Activated CD8-positive, alpha-beta memory T cell treated with anti-CD3 and anti-CD28 coated beads, Interleukin-2, amount 10 ng/mL, durations not matched to agents 7 days and 5 days (primary cell): ENCODE measurements at regions not wholly inside any gene's neighbourhood (a gene's known extent, or its start where the extent isn't known, plus 50 kb on each side); places are given as distances from the start of the nearest gene placed in this dataset.

Experiments
- ATAC-seq: fragments of 150-1000 bp; cut with Tn5 transposase; one replicate; pipeline ENCODE4 v1.10.0; 2021; ENCODE audit warnings: moderate library complexity
- CTCF ChIA-PET: fragments of 350-600 bp; sonication (Branson Sonifier 250); formaldehyde crosslinking; loops from one replicate; lab custom pipeline; 2021; ENCODE audit warnings: antibody characterized with exemption; lab: Charles Lee
- DNase-seq: peaks from one replicate; pipeline ENCODE4 v3.0.0-alpha.2; 2020
- H3K27ac Mint-ChIP-seq: one replicate; pipeline ENCODE4 v1.8.0; 2021; ENCODE audit warnings: mild to moderate bottlenecking, mixed read lengths
- H3K27me3 Mint-ChIP-seq: one replicate; pipeline ENCODE4 v1.8.0; 2021; ENCODE audit warnings: mixed read lengths
- H3K36me3 Mint-ChIP-seq: one replicate; pipeline ENCODE4 v1.8.0; 2021; ENCODE audit warnings: mild to moderate bottlenecking, mixed read lengths
- H3K4me1 Mint-ChIP-seq: one replicate; pipeline ENCODE4 v1.8.0; 2021; ENCODE audit warnings: mixed read lengths
- H3K4me3 Mint-ChIP-seq: one replicate; pipeline ENCODE4 v1.8.0; 2021; ENCODE audit warnings: mild to moderate bottlenecking, moderate library complexity, mixed read lengths
- H3K9me3 Mint-ChIP-seq: one replicate; pipeline ENCODE4 v1.8.0; 2022; ENCODE audit warnings: low read depth, mixed read lengths

DNA sequence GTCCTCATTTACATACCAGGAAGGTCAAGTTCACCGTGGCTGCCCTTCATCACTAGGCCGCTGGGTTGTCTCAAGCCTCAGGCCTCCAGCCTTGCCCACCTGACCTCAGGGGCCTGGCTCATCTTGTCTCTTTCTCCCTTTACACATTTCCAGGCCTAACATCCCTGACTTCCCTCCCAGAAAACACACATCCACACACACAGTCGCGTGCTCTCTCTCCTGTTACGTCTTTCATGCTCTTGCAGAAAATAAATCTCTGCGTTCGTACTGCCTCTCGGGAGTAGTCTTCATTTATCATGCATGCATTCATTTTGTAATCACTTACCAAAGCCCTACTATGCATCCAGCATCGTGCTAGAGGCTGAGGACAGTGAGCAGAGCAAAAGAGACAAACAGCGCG, 220.0 kb upstream of the PWP1 start:
- Mint-ChIP-seq H3K9me3 (no peaks in the 10 kb centered on the region), H3K4me1 (peaks cover 6% of the 10 kb centered on the region), H3K27ac (no peak overlapping the region), H3K36me3 (no peaks in the 10 kb centered on the region), H3K4me3 (no peak overlapping the region), H3K27me3 (no peaks in the 10 kb centered on the region)
- no peak for ATAC-seq
- CTCF ChIA-PET: no interaction called here
- DNase-seq: no peak

DNA sequence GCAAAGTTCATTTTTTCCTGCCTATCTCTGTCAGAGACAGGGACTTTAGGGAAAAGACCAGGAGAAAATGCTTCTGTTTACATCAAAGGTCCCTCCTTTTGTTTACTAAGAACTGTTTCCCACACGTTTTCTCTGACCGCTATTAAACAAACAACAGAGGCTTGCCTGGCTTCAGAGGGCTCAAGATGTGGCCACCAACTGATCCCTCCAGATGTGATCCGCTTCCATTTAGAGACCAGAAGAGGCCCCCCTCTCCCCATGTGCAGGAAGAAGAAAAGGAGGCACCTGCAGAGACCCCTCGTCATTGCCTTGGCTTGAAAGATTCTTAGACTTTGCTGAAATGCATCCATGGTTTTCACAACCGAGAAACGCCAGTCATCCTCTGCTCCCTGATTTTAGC, 217.9 kb upstream of the PWP1 start:
- CTCF ChIA-PET: interaction anchor here (0.9 kb wide), 1 partner anchor 12 kb away, joined by 4 read pairs; no protein-coding TSS in a partner anchor
- H3K36me3 Mint-ChIP-seq: no peaks in the 10 kb centered on the region
- no peak overlapping the region for H3K4me3 Mint-ChIP-seq
- no peak overlapping the region for H3K27ac Mint-ChIP-seq
- no peak for DNase-seq
- no peaks in the 10 kb centered on the region for H3K9me3 Mint-ChIP-seq
- no peak for ATAC-seq
- no peaks in the 10 kb centered on the region for H3K27me3 Mint-ChIP-seq
- H3K4me1 Mint-ChIP-seq: peaks cover 6% of the 10 kb centered on the region

DNA sequence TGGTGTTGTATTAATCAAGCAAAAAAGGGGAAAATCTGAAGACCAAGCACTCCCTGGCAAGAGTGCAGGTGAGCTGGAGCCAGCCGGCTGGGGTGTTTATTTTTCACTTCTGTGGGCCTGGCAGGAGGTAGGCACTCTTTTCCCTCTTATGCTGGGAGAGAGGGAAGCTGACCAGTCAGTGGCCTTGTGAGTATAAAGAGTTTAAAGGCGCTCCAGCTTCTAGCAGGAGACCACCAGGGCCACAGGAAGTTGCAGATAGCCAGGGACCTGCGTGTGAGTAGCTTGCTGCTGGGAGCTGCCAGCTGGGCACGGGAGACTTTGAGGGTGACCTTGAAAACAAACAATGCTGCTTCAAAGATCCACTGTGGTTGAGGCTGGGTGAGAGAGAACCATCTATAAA, 217.4 kb upstream of the PWP1 start:
- Mint-ChIP-seq H3K4me1 (peaks cover 6% of the 10 kb centered on the region), H3K9me3 (no peaks in the 10 kb centered on the region), H3K4me3 (no peak overlapping the region), H3K27ac (no peak overlapping the region), H3K36me3 (no peaks in the 10 kb centered on the region), H3K27me3 (no peaks in the 10 kb centered on the region)
- DNase-seq (no peak), ATAC-seq (no peak)
- CTCF ChIA-PET: interaction anchor here (0.9 kb wide), 1 partner anchor 13 kb away, joined by 4 read pairs; no protein-coding TSS in a partner anchor

DNA sequence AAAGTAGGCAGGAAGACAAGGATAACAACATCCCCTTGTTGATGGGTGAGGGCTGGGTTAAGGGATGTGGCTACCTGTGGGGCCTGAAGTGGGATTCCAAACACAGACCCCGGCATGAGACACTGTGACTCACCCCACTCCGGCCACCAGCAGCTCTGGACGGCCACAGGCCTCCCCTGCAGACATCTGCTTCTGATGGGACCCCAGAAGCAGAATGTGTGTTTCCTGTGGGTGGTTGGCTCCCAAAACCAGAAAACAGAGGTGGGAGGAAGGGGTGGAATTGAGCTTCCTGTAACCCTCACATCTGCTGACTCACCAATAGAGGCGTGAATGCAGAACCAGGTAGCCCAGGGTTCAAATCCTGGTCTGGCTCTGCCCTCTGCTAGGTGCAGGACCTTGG, 216.6 kb upstream of the PWP1 start:
- no peaks in the 10 kb centered on the region for H3K36me3 Mint-ChIP-seq
- DNase-seq (no peak), ATAC-seq (no peak)
- CTCF ChIA-PET: no interaction called here
- no peak overlapping the region for H3K27ac Mint-ChIP-seq
- H3K9me3 Mint-ChIP-seq: no peaks in the 10 kb centered on the region
- no peaks in the 10 kb centered on the region for H3K27me3 Mint-ChIP-seq
- H3K4me3 Mint-ChIP-seq: no peak overlapping the region
- H3K4me1 Mint-ChIP-seq: peaks cover 6% of the 10 kb centered on the region

DNA sequence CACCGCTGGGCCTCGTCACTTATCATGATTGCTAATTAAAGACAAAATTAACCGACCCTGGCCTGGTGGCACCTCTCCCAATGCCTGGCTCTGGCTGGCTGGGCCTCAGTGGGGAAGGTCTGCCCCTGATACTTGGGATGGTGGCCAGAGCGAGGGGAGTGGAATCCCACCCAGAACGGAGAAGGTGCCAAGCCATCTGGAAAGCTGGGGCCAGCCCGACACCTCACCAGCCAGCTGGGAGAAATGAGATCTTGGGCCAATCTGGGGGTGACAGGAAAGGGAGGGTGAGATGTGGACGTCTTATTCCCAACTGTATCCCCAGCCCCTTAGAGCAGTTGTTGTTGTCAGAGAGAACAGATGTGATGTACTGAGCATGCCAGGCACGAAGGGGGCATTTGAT, 215.0 kb upstream of the PWP1 start:
- Mint-ChIP-seq H3K4me1 (peaks cover 13% of the 10 kb centered on the region), H3K36me3 (no peaks in the 10 kb centered on the region), H3K4me3 (no peak overlapping the region), H3K27ac (no peak overlapping the region), H3K27me3 (no peaks in the 10 kb centered on the region), H3K9me3 (no peaks in the 10 kb centered on the region)
- CTCF ChIA-PET: no interaction called here
- ATAC-seq (no peak), DNase-seq (no peak)

DNA sequence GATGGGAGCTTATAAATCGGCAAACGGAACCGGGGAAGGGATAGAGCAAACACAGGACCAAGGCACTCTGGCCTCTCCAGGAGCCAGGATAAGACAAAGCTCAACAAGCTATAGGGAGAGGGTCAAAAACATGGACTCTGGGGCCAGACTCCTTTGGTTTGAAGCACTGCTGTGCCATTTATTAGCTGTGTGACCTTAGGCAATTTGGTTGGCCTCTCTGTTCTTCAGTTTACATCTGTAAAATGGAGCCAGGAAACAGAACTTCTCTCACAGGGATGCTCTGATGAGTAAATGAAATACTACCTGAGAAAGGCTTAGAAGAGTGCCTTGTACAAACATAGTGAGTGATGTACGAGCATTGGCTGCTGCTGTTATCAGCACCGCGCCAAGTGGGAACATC, 213.3 kb upstream of the PWP1 start:
- CTCF ChIA-PET: interaction anchor here (1.1 kb wide), 1 partner anchor 66 kb away, joined by 3 read pairs; no protein-coding TSS in a partner anchor
- no peak overlapping the region for H3K27ac Mint-ChIP-seq
- no peaks in the 10 kb centered on the region for H3K36me3 Mint-ChIP-seq
- no peak for ATAC-seq
- no peak for DNase-seq
- H3K27me3 Mint-ChIP-seq: no peaks in the 10 kb centered on the region
- no peaks in the 10 kb centered on the region for H3K9me3 Mint-ChIP-seq
- H3K4me1 Mint-ChIP-seq: peaks cover 14% of the 10 kb centered on the region
- no peak overlapping the region for H3K4me3 Mint-ChIP-seq

DNA sequence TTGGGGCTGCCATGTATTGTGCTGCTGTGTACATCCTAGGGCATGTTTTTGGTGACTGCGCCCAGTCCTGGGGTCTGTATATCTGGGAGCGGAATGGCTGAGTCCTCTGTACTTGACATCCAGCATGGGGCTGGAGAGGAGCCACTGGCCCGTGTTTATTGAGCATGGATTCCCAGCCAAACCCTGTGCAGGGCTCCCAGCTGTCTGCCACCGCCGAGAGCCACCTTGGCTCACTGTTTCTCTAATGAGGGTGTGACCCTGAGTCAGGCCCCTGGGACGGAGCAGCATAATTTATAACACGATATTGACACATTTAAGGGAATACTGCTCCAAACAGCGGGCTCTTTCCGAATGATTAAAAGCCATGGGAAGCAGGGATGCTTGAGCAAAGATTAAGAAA, 211.5 kb upstream of the PWP1 start:
- Mint-ChIP-seq H3K27me3 (no peaks in the 10 kb centered on the region), H3K4me1 (peaks cover 8% of the 10 kb centered on the region), H3K9me3 (no peaks in the 10 kb centered on the region), H3K4me3 (no peak overlapping the region), H3K36me3 (no peaks in the 10 kb centered on the region), H3K27ac (no peak overlapping the region)
- DNase-seq: no peak
- ATAC-seq: no peak
- CTCF ChIA-PET: no interaction called here

DNA sequence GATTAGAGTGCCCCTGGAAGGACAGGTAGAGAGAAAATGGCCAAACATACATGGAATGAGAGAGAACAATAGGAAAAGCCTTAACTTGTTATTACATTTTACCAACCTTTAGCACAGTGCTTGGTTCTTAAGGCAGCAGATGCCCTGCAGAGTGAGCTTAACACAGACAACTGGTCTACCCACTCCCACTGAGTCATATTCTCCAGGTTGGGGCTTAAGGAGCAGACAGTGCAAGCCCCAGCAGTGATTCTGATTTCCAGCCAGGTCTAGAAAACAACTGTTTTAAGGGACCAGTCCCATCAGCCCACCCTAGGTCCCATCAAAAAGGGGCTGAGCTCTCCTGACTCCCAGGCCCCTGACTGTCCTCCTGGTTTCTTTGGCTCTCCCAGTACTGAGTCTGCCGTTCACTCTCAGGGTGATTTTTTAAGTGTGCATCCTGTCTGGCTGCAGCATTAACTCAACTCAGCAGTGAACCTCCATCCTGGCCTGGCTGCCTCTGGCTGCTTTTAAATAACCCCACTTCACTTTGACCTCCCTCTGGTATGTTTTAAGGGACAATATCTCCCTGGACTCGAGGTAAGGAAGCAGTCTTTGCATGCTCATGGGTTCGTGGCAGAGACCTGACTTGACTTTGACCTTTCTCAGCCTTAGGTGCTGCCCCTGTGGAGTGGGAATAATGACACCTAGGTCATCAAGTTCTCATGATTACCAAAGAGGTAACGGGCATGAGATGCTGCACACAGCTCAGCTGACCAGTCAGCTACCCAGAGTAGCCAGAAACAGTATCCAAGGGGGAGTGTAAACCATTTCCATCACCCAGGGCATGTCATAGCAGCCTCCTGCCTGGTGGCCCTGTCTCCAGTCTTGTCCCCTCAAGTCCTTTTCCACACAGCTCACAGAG, 210.7 kb upstream of the PWP1 start:
- no peak overlapping the region for H3K27ac Mint-ChIP-seq
- H3K4me3 Mint-ChIP-seq: no peak overlapping the region

DNA sequence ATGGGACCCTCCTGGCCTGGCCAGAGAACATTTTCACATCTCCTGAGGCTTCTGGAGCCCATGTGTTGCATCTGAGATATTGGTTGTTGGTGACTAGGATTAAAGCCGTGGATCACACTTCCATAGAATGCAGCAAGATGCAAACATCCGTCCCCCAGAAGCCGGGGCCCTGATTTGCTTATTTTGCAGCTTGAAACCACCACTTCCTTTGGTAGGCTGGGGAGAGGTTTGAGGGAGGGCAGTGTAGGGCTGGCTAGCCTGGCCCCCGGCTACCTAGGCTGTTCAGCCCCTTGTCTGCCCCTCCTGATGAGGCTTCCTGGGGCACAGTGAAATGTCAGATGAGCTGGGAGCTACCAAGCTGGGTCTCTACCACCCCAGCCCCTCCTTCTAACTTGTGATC, 209.7 kb upstream of the PWP1 start:
- Mint-ChIP-seq H3K27me3 (no peaks in the 10 kb centered on the region), H3K27ac (no peak overlapping the region), H3K4me1 (peaks cover 8% of the 10 kb centered on the region), H3K36me3 (no peaks in the 10 kb centered on the region), H3K9me3 (no peaks in the 10 kb centered on the region), H3K4me3 (no peak overlapping the region)
- CTCF ChIA-PET: no interaction called here
- DNase-seq (no peak), ATAC-seq (no peak)

More for the DNA sequence above, 210.7 kb upstream of the PWP1 start:
- CTCF ChIA-PET: no interaction called here
- H3K4me1 Mint-ChIP-seq: peaks cover 8% of the 10 kb centered on the region
- H3K9me3 Mint-ChIP-seq: no peaks in the 10 kb centered on the region
- no peaks in the 10 kb centered on the region for H3K27me3 Mint-ChIP-seq
- H3K36me3 Mint-ChIP-seq: no peaks in the 10 kb centered on the region
- DNase-seq (no peak), ATAC-seq (no peak)

DNA sequence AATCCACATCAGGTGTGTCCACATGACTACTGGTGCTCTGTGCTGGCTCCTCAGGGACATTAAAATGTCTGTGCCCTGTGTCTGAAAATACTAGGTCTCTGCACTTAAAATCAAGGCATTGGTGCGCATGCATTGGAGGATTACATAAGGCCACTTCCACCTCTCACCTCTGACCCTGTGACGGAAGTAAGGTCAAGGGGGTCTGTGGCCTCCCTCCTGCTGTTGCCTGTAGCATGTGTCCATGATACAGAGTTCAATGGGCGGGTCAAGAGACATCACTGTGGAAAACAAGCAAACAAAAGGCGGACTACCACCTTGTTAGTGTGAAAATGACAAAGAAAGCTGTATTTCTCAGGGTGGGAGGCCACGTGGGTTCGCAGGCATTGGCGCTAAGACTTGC, 208.6 kb upstream of the PWP1 start:
- Mint-ChIP-seq H3K9me3 (no peaks in the 10 kb centered on the region), H3K27me3 (no peaks in the 10 kb centered on the region), H3K4me3 (no peak overlapping the region), H3K36me3 (no peaks in the 10 kb centered on the region), H3K4me1 (peaks cover 8% of the 10 kb centered on the region), H3K27ac (no peak overlapping the region)
- CTCF ChIA-PET: no interaction called here
- no peak for DNase-seq
- ATAC-seq: no peak

DNA sequence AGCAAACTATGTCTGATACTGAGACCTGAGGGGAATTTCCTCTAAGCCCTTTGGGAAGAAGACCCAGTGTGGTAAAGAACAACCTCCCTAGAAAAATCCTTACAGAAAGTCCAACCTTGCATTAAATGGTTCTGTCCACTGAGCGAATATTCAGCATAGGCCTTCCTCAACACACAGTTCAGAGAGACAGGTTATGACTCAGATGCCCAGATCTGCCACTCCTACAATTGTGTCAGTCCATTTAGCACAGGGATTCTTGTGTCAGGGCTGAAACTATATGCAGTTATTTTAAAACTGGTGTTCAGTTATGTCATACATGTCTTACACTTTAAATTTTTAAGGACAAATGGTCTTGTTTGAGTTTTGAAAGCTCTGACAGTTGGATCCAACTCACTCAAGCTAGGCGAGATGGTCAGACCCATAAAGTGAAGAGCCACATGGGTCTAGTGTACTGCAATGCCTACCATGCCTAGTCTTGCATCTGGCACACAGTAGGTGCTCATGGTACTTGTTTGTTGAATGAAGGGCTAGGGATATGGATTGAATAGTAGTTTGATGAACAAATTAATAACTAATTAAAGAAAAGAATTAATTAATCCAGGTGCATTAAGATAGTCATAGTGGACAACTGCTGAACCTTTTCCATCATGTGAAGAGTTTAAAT, 207.5 kb upstream of the PWP1 start:
- DNase-seq: no peak
- CTCF ChIA-PET: interaction anchor here (0.7 kb wide), 1 partner anchor 346 kb away, joined by 3 read pairs; no protein-coding TSS in a partner anchor
- Mint-ChIP-seq H3K9me3 (no peaks in the 10 kb centered on the region), H3K27me3 (no peaks in the 10 kb centered on the region), H3K4me3 (no peak overlapping the region), H3K27ac (no peak overlapping the region), H3K36me3 (no peaks in the 10 kb centered on the region), H3K4me1 (peaks cover 8% of the 10 kb centered on the region)
- ATAC-seq: no peak

DNA sequence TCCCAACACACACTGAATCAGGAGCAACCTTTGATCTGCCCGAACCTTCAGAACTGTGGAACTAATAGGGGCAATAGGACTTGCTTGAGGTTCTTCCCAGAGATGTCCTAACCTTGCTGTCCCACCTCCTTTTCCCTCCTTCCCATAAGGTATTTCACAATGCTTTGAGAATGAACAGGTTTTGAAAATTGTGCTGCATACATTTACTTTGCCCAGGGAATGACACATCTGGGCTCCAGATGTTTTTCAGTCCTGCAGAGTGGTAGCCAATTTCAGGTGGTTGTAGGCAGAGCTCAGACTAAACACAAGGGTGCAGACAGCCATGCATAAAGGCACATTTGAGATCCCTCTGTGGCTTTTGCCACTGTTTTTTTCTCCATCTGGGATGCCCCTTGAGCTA, 206.7 kb upstream of the PWP1 start:
- no peak overlapping the region for H3K27ac Mint-ChIP-seq
- CTCF ChIA-PET: interaction anchor here (0.7 kb wide), 1 partner anchor 347 kb away, joined by 3 read pairs; no protein-coding TSS in a partner anchor
- H3K4me1 Mint-ChIP-seq: peaks cover 8% of the 10 kb centered on the region

DNA sequence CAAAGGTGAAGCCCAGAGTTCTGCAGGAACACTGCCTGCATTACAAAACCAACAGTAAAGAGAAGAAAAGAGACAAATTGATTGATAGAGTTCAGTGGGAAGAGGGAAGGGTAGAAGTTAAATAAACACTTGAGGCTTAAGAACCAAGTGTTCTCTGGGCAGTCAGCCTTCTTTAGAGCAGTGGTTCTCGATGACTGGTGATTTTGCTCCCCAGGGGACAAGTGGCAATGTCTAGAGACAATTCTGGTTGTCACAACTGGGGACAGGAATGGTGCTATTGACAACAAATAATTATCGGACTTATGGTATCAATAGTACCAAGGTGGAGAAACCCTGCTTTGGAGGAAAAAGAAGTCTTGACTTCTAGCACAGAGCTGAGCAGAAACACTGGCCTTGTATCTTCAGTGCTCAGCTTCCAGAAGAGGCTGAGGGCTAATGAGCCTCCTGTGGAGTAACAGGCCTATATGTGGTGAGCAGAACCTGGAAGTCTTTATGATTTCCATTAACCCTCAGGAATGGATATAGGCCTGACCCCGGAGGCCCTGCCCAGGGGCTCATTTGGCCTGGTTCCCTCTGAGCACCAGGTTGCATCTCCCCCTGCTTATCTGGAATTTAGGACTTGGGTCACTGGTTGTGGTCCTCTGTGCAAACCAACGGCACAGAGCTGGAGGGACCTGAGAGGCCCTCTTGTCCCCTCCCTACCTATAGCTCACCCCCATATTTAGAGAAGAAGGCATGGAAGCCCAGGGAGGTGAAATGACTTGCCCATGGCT, 204.6 kb upstream of the PWP1 start:
- H3K36me3 Mint-ChIP-seq: no peaks in the 10 kb centered on the region
- H3K9me3 Mint-ChIP-seq: no peaks in the 10 kb centered on the region
- DNase-seq: no peak
- H3K4me3 Mint-ChIP-seq: no peak overlapping the region
- no peak overlapping the region for H3K27ac Mint-ChIP-seq
- H3K27me3 Mint-ChIP-seq: peaks cover 4% of the 10 kb centered on the region
- no peak for ATAC-seq
- no peaks in the 10 kb centered on the region for H3K4me1 Mint-ChIP-seq
- CTCF ChIA-PET: no interaction called here

More for the DNA sequence above, 206.7 kb upstream of the PWP1 start:
- Mint-ChIP-seq H3K36me3 (no peaks in the 10 kb centered on the region), H3K27me3 (no peaks in the 10 kb centered on the region), H3K9me3 (no peaks in the 10 kb centered on the region), H3K4me3 (no peak overlapping the region)
- DNase-seq (no peak), ATAC-seq (no peak)
